Retinal pigment epithelial cell (primary cell): ENCODE measurements at regions not wholly inside any gene's neighbourhood (a gene's known extent, or its start where the extent isn't known, plus 50 kb on each side); places are given as distances from the start of the nearest gene placed in this dataset.

Experiments used
- DNase-seq: peaks from one replicate; pipeline ENCODE4 v3.0.0-alpha.2; 2010; ENCODE audit warnings: low read depth
- H3K4me3 ChIP-seq: 2 replicates; pipeline ENCODE4 v1.5.1; 2011; ENCODE audit warnings: mild to moderate bottlenecking, low read length, control low read depth, moderate library complexity
- TF ChIP-seq, protein P1 (sequence below): conservative IDR thresholded peaks from 2 replicates; pipeline ENCODE4 v1.5.1; 2011; ENCODE audit warnings: low read depth, low read length, control low read depth, inconsistent platforms

DNA sequence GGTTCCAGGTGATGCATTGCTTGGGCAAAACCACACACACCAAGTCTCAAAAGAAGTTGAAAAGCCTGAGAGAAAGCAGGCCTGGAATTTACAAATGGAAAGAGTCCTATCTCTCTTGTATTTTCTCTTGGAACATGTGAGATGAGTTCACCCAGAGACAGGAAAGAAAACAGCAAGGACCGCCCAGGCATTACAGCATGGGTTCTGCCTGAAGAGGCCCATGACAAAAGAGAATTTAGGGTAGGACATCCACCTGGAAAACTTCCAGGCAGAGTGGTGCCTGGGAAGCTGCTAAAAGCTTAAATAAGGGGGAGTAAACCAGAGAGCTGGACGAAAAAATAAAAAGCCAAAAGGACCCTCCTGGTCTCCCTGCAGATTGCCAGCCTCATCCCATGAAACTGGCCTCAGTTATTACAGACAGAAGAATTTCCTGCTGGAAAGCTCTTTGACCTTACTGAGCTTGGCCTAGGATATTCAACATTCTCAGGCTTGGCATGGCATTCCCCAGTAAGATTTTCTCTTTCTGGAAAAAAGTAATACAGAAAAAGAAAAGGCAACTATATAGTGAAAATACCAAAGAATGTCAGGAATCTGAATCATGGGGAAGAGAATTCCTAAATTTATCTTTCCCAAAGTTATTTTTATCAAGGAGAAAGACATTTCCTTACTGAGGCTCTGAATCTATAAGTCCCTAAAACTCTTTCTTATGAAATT lies 121.3 kb upstream of the NUDT4 start:
- TF ChIP-seq, protein P1, sequence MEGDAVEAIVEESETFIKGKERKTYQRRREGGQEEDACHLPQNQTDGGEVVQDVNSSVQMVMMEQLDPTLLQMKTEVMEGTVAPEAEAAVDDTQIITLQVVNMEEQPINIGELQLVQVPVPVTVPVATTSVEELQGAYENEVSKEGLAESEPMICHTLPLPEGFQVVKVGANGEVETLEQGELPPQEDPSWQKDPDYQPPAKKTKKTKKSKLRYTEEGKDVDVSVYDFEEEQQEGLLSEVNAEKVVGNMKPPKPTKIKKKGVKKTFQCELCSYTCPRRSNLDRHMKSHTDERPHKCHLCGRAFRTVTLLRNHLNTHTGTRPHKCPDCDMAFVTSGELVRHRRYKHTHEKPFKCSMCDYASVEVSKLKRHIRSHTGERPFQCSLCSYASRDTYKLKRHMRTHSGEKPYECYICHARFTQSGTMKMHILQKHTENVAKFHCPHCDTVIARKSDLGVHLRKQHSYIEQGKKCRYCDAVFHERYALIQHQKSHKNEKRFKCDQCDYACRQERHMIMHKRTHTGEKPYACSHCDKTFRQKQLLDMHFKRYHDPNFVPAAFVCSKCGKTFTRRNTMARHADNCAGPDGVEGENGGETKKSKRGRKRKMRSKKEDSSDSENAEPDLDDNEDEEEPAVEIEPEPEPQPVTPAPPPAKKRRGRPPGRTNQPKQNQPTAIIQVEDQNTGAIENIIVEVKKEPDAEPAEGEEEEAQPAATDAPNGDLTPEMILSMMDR, result no peak
- no peak for DNase-seq
- no peak overlapping the region for H3K4me3 ChIP-seq

DNA sequence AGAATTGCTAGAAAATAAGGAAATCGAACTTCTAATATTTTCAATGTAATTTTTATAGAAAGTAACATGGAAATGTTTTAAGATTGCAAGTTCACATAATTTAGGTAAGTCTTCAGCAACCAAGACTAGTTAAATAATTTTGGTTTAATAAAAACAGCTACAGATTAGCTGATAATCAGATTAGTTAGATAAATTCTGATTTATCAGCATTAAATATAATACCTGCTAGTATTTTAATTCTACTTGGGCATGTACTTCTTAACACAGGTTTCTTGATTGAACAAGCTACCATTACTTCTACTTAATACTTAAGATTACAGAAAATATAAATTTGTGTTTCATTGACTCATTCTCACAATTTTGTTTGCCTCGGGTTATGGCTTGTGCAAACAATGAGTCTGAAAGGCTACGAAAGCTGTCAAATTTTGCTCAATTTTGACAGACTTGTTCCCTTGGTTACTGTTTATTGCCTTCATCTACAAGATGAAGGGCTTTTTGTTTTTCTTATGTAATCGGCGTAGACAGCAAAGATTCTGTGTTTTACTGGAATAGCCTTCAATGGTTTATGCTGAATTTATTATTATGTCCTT lies 116.1 kb upstream of the NUDT4 start:
- TF ChIP-seq, protein P1, result no peak
- DNase-seq, result no peak
- H3K4me3 ChIP-seq, result no peak overlapping the region

DNA sequence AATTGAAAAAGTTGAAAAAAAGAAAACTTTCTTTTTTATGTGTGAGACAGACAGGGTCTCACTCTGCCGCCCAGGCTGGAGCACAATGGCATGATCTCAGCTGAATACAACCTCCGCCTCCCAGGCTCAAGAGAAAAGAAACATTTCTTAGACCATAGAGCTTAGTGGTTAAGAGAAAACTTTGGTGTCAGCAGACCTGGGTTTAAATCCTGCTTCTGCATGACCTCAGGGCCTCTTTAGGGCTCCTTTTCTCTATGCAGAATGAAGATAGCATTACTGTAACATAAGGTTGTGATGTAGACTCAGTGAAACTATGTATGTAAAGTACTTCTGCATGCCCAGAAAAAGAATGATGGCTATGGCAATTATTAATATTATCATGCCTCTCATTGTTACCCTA lies 104.7 kb upstream of the NUDT4 start:
- TF ChIP-seq, protein P1, result no peak
- DNase-seq, result no peak

DNA sequence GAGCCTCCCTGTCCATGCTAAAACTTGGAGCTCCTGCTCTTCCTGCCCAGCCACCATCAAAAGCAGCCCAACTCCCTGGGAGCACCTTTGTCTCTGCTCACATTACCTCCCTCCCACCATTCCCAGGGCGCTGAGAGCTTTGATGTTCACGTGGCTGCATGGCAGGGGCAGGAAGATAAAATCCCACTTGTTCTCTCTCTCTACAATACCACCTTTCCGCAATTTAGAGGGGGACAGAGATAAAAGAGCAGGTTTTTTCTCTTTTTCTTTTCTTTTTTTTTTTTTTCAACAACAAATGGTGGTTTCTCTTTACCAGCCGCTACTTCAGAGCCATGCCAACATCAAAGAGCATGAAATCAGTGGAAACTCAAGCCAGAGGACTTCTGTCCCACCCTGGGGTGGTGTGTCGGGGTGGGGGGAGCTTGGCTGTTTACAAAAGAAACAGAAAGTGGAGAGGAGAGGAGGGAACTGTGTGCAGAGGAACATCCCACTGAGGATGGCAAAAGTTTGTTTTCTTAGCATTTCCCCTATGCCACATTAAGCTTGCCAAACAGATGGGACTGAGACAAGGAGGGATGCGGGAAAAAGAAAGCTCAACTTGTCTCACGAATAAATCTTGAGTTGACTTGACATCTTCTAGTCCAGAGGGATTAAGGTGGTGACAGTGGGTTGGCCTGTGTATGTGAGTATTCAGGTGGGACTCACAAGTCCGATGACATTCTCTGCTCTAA lies 103.7 kb upstream of the NUDT4 start:
- TF ChIP-seq, protein P1, result no peak
- no peak overlapping the region for H3K4me3 ChIP-seq

More for the DNA sequence above, 104.7 kb upstream of the NUDT4 start:
- no peak overlapping the region for H3K4me3 ChIP-seq

DNA sequence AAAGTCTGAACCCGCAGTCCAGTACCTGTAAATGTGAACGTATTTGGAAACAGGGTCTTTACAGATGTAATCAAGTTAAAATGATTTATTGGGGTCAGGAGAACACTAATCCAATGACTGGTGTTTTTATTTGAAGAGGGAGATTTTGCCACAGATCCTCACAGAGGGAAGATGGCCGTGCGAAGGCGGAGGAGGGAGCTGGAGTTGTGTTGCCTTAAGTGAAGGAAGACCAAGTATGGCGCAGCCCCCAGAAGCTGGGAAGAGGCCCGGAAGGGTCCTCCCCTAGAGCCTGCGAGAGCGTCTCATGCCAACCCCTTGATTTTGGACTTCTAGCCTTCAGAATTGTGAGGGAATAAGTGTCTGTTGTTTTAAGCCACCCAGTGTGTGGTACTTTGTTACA lies 102.8 kb upstream of the NUDT4 start:
- TF ChIP-seq, protein P1, result no peak
- DNase-seq, result no peak
- no peak overlapping the region for H3K4me3 ChIP-seq

More for the DNA sequence above, 103.7 kb upstream of the NUDT4 start:
- no peak for DNase-seq

DNA sequence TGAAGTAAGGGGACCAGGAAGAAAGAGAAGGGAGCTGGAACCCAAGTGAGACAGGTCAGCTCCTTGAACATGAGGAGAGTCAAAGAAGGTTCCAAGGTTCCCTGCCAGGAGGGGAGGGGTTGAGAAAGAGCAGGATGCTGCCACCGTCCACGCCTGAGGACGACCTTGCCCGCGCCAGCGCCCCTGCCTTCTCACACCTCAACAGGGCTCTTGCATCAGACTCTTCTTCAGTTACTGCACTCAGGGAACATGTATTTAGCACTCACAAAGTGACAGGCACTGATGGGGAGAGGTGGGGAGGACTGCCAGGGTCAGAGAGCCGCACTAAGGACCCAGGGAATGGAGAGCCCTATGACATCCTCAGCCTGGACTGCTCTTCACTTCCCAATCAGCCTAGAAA lies 102.1 kb upstream of the NUDT4 start:
- DNase-seq, result no peak
- TF ChIP-seq, protein P1, result no peak

More for the DNA sequence above, 102.1 kb upstream of the NUDT4 start:
- no peak overlapping the region for H3K4me3 ChIP-seq
